ENCODE measurements at regions not wholly inside any gene's neighbourhood (a gene's known extent, or its start where the extent isn't known, plus 50 kb on each side); places are given as distances from the start of the nearest gene placed in this dataset.
A peak's percentile ranks its signal among the peaks of the same experiment; 100 is the strongest.

DNA sequence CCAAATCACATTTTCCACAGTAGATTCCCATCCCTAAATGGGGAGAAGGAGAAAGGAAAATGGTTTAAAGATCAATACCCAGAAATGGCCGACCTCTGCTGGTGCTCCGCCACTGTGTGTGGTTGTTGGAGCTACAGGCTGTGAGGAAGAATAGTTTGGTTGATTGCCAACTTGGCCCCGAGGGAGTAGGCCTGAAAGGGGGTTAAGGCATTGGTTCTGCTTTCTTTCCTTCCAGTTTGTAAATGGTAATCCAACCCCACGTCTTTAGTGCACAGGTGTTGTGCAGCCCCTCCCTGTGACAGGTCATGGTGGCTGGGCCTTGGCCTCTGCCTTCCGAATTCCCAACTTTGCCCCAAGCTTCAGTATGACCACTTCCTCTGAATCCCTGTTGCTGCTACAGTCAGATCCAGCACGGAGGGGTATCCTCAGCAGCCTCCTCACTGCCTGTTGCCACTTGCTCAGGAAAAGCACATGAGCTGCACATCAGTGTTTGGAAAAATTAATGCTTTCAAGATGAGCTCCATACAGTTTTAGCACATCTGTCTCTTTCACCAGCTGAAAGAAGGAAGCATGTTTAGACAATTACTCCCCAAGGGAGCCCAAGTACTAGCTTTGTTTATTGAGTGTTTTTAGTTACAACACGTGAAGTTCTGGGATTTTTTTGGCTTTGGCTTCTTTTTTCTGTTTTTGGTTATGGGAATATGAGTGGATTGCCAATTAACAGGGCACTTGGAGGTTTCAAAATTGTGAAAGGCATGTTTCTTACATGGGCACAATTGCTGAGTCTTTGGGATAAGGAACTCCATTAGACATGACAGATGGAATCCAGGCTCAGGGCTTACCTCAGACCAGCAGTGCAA, 92.3 kb upstream of the ROPN1 start:
- no peak for DNase-seq
- TF ChIP-seq, protein P1, sequence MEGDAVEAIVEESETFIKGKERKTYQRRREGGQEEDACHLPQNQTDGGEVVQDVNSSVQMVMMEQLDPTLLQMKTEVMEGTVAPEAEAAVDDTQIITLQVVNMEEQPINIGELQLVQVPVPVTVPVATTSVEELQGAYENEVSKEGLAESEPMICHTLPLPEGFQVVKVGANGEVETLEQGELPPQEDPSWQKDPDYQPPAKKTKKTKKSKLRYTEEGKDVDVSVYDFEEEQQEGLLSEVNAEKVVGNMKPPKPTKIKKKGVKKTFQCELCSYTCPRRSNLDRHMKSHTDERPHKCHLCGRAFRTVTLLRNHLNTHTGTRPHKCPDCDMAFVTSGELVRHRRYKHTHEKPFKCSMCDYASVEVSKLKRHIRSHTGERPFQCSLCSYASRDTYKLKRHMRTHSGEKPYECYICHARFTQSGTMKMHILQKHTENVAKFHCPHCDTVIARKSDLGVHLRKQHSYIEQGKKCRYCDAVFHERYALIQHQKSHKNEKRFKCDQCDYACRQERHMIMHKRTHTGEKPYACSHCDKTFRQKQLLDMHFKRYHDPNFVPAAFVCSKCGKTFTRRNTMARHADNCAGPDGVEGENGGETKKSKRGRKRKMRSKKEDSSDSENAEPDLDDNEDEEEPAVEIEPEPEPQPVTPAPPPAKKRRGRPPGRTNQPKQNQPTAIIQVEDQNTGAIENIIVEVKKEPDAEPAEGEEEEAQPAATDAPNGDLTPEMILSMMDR (IDR thresholded peaks at IDR 0.05) = no peak
- H3K27ac Mint-ChIP-seq = no peak overlapping the region

DNA sequence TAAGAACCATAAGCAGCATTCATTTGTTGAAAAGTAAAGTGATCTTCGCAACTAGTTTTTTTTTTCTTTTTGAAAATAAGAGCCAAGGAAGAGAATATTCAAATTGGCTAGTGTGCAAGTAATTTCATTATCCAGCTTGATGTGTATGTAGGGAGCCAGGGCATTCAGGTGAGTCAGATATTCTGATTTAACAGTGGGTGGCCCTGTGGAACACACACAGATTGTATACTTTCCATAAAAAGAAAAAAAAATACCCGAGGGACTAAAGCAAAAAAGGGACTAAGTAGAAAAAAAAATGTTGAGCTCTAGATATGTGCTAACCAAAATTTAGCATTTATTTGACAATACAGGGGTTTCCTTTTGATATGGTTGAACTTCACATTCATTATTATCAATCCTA, 96.9 kb upstream of the ROPN1 start:
- peaks cover 44% of the 10 kb centered on the region for H3K4me1 Mint-ChIP-seq
- no peak overlapping the region for H3K27ac Mint-ChIP-seq
- peaks cover 9% of the 10 kb centered on the region for H3K27me3 Mint-ChIP-seq (ENCODE audit: low read depth, poor library complexity)
- TF ChIP-seq, protein P1 (IDR thresholded peaks at IDR 0.05) = no peak
- no peak for DNase-seq
- peaks cover 23% of the 10 kb centered on the region for H3K36me3 Mint-ChIP-seq (ENCODE audit: low read depth)
- H3K4me3 Mint-ChIP-seq = no peak overlapping the region
- no peaks in the 10 kb centered on the region for H3K9me3 Mint-ChIP-seq

More for the DNA sequence above, 92.3 kb upstream of the ROPN1 start:
- peaks cover 6% of the 10 kb centered on the region for H3K27me3 Mint-ChIP-seq (ENCODE audit: low read depth, poor library complexity)
- peaks cover 11% of the 10 kb centered on the region for H3K36me3 Mint-ChIP-seq (ENCODE audit: low read depth)
- H3K4me3 Mint-ChIP-seq = no peak overlapping the region
- H3K9me3 Mint-ChIP-seq = no peaks in the 10 kb centered on the region
- H3K4me1 Mint-ChIP-seq = peaks cover 10% of the 10 kb centered on the region

DNA sequence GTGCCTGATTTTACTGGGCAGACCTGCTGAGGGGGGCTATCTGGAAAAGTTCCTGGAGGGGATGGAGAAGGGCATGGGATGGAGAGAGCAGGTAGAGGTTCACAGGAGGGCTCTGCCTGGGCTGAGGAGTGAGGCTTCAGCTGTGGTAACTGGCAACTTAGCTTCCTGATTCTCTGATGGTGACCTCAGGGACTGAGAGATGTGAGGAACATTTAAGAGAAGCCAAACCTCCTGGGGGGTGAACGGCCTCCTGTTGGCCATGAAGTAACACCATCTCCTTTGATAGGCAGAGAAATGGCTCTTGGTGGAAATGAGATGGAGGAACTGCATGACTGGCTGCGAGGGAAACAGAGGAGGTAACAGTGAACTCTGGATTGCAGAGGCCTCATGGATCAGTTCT, 97.3 kb upstream of the ROPN1 start:
- DNase-seq = no peak

DNA sequence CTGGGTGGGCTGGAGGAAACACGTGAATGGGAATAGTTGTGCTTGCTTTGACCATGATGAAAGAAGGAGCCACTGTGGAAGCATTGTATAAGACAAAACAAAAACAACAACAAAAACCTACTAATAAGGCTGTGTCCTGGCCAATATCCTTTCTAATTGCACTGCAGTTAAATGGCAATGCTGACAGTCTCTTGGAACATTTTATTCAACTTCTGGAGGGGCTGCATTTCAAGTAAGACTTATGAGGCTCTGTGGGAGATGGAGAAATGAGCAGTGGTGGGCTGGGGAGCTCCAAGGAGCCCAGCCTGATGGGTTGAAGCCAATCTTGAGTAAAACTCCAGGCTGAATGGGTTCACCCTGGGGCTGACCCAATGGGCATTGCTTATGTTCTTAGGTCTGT, 99.8 kb upstream of the ROPN1 start:
- no peak for DNase-seq
- Mint-ChIP-seq H3K36me3 (ENCODE audit: low read depth) (peaks cover 21% of the 10 kb centered on the region), H3K9me3 (no peaks in the 10 kb centered on the region), H3K27ac (no peak overlapping the region), H3K4me3 (no peak overlapping the region), H3K27me3 (ENCODE audit: low read depth, poor library complexity) (peaks cover 9% of the 10 kb centered on the region), H3K4me1 (peaks cover 52% of the 10 kb centered on the region)
- TF ChIP-seq, protein P1 (IDR thresholded peaks at IDR 0.05) = no peak

More for the DNA sequence above, 97.3 kb upstream of the ROPN1 start:
- H3K27me3 Mint-ChIP-seq (ENCODE audit: low read depth, poor library complexity) = peaks cover 9% of the 10 kb centered on the region
- no peaks in the 10 kb centered on the region for H3K9me3 Mint-ChIP-seq
- peaks cover 23% of the 10 kb centered on the region for H3K36me3 Mint-ChIP-seq (ENCODE audit: low read depth)
- no peak overlapping the region for H3K27ac Mint-ChIP-seq
- TF ChIP-seq, protein P1 (IDR thresholded peaks at IDR 0.05) = no peak
- H3K4me3 Mint-ChIP-seq = no peak overlapping the region
- peaks cover 44% of the 10 kb centered on the region for H3K4me1 Mint-ChIP-seq

DNA sequence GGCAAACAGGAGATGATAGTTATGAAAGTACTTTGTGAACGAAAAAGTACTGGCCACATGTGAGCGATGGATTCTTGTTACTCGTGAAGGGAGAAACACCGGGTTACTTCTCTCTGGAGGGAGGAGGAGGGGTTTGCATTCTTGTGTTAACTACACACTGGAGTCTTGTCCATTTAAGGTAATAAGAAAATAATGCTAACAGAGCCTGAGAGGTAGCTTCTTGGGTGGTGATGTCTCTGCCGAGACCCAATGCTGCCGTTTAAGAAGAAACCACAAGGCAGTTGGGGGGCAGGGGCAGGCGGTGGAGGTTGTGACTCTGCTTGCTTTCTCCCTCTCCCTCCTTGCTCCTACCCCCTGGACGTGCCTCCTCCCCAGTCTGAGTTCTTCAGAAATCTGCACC, 100.9 kb upstream of the ROPN1 start:
- Mint-ChIP-seq H3K36me3 (ENCODE audit: low read depth) (peaks cover 19% of the 10 kb centered on the region), H3K4me3 (no peak overlapping the region), H3K9me3 (no peaks in the 10 kb centered on the region), H3K4me1 (peaks cover 52% of the 10 kb centered on the region), H3K27me3 (ENCODE audit: low read depth, poor library complexity) (peaks cover 9% of the 10 kb centered on the region), H3K27ac (no peak overlapping the region)
- TF ChIP-seq, protein P1 (IDR thresholded peaks at IDR 0.05) = no peak
- no peak for DNase-seq

DNA sequence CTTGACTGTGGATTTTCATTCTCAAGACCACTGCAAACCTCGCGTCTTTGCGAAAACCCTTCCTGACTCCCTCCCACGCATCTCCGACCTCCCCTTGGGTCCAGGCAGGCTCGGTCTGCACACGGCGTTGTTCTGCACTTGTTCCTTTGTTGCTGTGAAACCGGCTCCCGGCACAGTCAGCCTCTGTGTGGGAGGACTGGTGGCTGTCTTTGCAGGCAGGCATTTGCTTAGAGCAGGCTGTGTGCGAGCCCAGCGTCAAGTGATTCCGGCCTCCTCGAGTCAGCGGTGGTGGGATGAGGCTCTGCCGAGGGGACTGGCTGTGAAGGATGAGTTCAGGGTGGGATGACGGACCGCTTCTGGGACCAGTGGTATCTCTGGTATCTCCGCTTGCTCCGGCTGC, 102.6 kb upstream of the ROPN1 start:
- H3K27me3 Mint-ChIP-seq (ENCODE audit: low read depth, poor library complexity) = peaks cover 9% of the 10 kb centered on the region
- TF ChIP-seq, protein P1 (IDR thresholded peaks at IDR 0.05) = no peak
- no peak overlapping the region for H3K4me3 Mint-ChIP-seq
- peaks cover 11% of the 10 kb centered on the region for H3K36me3 Mint-ChIP-seq (ENCODE audit: low read depth)
- no peaks in the 10 kb centered on the region for H3K9me3 Mint-ChIP-seq
- DNase-seq = peak; percentile 8
- no peak overlapping the region for H3K27ac Mint-ChIP-seq
- H3K4me1 Mint-ChIP-seq = peaks cover 44% of the 10 kb centered on the region

Measured in nephron progenitor cell (in vitro differentiated cells).